NCI-H146 treated with DMSO at 0.1 percent for 48 hours (cell line): ENCODE measurements at regions not wholly inside any gene's neighbourhood (a gene's known extent, or its start where the extent isn't known, plus 50 kb on each side); places are given as distances from the start of the nearest gene placed in this dataset.
A peak's percentile ranks its signal among the peaks of the same experiment; 100 is the strongest.

Source experiments
- DNase-seq: peaks from one replicate; lab custom pipeline; 2025; ENCODE audit not compliant: unreplicated experiment; lab: John Stamatoyannopoulos, UW

DNA sequence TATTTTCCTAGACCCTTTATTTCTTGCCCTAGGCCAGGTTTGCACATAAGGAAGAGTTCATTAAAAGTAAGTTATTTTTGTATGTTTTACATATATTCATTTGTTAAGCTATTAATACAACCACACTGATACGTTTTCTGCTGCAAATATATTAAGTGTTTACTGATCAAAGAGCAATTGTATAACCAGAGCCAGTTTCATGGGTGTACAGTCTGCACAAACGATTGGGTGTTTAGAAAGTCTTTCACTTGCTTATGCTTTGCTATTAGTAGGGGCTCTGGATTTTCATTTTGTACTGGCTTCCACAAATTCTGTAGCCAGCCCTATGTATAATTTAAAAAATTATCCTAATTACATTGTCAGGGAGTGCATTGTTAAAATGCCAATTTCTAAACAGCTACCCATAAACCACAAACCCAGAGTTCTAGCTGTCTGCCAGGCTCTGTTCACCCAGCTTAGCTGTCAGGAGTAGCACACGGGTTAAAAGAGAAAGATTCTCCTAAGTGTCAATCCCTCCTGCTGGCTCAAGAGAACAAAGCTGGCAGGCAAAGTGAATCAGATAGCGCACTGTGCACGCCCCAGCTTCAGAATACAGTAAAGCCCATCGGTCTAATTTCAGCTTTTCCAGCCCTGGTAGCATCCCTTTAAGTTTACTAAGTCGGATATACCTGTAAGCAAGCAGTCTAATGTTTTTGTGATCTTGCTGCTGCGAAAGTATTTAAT is 151.0 kb upstream of the LMO3 start:
- DNase-seq, result peak; percentile 87

DNA sequence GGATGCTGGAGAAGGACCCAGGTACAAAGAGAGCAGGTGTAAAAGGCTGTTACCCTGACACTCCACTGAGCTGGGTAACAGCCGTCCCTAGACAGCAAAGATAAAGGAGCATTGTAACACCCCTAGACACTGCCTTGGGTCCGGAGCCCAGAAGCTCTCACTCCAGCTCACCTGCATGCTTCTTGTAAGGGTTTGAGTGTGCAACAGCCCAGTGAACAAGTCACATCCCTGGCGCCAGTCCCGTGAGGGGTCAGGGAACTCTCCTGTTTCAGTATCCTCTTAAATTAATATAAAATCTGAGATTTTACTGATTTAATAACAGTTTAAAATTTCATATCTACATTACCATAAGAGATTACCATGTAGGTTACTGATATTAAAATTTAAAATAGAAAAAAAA is 124.8 kb upstream of the LMO3 start:
- DNase-seq, result no peak

DNA sequence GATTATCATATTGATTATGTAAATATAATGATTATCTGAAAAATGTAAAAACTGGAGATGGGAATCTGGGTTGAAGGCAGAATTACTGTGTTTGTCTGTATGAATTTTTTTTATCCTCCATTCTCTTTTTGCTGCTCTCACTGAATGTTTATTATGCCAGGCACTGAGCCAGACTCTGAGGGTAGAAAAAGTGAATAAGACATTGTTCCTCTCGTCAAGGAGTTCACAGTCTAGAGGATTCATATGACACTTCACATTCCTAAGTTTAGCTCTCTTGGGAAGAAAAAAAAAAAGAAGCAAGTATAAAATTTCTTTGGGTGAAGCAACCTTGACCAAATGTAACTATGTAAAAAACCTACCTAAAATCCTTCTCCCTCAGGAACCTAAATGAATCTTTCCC is 120.9 kb upstream of the LMO3 start:
- DNase-seq, result no peak

DNA sequence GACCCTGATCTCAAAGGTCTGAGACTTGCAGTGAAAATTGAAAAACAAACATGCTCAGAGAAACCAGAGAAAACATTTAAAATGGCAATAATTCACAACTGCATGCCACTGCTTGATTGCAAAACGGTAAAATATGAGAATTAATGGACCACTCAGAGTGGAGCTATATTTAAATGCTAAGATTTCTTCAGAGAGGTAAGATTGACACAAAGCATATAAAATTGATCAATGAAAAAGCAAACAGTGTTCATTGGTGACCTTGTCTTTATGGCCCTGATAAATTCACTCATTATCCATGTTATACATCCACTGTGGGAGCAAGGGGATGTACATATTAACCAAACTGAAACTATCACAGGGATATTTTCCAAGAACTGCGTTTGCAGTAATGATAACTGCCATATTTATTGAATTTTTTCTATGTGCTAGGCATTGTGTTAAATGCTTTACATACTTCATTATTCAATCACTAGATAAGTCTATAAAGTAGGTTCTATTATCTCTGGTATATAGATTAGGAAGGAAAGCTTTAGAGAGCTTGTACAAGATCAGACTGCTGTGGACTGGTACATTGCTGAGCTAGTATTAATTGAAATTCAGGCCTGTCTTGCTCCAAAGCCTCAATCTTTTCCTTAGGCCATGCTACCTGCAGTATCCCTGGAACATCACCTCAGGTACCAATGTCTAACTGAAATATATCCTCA is 113.9 kb upstream of the LMO3 start:
- DNase-seq, result peak; percentile 60

DNA sequence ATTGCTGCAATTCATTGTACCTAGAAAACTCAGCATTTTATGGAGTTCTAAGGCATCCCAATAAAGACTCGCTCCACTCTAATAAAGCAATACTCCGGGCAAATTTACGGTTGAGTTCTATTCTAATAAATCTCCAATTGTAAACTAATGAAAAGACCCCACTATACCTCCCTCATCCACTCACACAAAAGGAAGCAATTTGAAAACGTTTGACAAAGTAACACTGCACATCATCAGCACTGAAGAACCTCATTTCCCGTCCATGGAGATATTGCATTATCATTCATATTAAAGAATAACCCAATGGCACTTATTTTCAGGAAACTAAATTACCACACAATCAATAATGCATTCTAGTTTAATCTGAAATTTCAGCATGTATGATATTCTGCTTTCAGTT is 111.0 kb upstream of the LMO3 start:
- peak; percentile 54 for DNase-seq

DNA sequence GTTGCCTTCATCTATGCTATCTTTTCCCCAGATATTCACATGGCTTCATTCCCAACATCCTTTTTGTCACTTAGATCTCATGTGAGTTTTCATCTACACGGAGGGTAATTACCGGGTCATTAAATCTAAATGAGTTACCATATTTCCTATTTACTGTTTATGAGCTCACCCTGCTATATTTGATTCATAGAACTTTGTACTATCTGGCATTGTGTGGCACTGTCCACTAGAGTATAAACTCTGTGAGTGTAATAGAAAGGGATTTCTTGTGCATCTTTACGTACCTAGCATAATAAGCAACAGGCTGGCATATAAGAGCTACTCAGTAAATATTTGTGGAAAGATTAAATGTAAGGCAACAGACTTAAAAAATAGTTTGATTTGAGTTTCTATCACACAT is 86.1 kb upstream of the LMO3 start:
- no peak for DNase-seq

DNA sequence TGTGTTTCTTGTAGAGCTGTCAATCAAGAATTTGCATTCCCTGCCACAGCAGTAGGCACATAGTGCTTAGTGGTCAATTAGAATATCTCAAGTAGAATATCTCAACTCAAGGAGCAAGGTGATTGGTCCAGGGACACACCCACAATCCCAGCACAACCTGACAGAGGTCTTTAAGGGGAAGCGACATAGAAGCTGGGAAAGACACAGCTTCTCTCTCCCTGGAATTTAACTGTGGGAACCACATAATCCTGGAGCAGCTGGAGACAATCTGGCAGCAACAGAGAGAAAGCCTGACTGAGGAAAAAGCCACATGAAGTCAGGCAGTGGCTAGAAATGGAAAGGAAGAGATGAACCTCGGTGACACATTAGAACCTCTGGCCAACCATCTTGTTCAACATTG is 85.7 kb upstream of the LMO3 start:
- no peak for DNase-seq

DNA sequence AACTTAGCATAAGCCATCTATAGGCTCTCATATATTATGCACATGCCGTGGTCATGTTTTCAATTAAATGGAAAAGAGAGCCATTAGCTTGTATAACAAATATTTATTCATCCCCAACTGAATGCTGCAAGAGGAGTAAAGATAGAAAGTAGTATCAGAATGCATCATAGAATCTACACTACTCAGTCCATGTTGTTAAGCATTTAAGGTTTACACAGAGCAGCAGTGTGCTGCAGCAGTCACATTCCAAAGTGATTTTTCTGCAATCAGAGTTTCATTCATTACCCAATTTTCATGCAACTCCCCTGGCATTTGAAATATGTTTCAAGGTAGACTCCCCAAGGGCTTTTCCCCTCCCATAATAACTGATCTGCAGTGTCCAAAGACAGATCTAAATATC is 82.2 kb upstream of the LMO3 start:
- DNase-seq, result no peak

DNA sequence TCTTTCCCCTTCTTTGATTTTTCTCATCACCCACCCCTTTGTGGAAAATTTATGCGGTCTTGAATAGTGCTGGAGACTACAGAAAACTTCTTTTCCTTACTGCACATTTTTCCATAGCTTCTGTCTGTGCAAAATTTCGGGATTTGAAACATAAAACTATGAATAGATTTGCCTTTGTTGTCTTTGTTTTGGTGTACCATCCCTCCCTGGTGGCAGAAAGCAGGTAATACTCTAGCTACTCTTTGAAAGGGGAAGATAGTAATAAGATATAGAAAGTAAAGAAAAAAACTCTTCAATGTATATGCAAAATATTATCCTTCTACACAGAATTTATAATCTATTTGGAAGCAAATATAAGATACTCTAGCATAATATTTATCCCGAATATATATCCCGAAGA is 79.1 kb upstream of the LMO3 start:
- DNase-seq, result no peak

DNA sequence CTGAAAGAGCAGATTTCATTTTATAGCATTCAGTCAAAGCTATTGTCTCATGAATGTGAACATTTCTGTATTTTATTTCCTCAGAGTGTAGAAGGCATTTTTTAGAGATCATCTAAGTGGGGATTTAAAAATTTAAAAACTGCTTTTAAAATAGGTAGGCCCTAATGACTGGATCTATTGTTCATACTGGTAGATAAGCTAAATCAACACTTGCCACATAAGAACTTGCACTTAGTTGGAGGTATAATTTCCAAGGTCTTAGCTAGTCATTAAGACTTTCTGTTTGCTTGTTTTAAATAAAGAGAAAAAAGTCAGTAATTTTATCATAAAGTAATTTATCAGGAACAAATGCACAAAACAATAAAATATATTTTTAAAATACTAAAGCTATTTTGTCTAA is 75.2 kb upstream of the LMO3 start:
- DNase-seq, result peak; percentile 72

DNA sequence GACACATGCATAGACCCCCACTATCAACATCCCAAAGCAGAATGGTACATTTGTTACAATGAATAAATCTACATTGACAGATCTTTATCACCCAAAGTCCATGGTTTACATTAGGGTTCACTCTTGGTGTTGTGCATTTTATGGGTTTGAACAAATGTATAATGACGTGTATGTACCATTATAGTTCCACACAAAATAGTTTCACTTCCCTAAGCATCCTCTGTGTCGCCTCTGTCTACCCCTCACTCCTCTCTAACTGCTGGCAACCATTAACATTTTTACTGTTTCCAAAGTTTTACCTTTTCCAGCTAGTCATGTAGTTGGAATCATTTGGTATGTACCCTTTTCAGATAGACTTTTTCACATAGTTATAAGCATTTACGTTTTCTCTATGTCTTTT is 69.5 kb upstream of the LMO3 start:
- DNase-seq, result no peak

DNA sequence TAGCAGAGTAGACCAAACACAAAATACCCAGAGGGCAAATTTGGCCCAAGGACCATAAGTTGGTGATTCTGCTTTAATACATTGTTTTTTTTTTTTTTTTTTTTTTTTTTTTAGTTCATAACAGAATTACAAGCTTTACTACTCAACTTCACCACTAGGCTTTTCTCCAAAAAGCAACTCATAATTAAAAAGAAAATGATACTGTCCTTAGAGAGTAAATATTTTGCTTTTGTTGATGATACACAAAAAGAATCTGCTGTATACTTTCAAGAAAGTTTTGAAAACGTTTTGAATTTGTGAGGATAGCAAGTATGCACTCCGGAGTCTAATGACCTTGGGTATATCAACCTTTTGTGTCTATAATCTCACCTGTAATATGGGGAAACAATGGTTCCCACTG is 68.9 kb upstream of the LMO3 start:
- DNase-seq, result no peak

DNA sequence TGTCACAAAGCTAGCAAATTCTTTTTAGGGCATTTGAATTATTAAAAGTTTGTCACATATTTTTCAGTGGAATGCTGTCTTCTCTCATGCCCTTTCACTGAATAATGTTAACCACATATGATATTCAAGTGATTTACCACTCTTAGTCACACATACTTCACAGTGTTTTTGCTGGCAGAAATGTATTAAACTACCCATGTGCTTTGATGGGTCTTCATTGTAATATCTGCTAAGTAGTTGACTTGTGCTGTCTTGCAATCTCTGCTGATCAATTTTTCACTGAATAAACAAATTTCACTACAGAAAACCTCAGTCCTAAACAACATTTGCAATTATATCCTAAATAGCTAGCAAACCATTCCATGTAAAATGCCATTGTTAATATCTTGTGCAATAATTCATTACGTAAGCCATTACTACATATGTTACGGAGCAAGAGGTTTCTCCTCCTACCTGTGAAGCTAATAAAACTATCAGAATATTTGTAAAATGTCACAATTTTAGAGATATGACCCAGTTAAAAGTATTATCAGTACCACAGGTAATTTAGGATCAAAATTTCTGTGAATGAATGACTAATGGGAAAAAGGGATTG is 64.6 kb upstream of the LMO3 start:
- DNase-seq, result no peak

DNA sequence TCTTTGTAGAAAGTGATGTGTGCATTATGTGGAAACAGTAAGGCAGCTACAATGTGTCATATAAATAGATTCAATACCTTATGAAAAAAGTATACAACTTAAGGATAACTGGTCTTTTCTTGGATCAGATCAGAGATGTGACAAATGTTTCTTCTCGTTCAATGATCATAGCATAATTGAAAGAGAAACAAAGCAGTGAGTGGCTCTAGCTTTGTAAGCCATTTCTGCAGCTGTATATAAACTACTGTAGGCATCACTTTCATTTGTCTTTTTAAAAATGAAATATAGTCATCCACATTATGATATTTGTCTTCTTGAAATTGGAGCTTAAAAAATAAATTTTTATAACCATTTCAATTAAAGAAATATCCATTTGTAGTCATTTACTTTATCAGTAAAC is 63.8 kb upstream of the LMO3 start:
- no peak for DNase-seq

DNA sequence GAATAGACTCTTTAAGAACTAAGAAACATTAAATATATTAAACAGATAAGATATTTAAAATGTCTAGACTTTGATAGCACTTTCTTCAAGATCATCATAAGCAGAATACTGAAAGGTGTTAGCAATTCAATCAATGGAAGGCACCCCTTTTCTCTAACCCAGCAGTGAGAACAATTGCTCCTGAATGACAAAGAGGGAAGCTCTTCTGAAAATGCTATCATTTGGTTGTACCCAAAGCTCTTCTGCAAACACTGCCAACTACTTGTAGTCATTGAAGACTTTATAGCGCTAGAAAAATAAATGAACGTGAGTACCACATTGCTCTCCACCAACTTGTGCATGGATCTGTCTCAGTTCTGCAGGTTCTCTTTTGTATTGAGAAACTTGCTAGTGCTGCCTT is 62.2 kb upstream of the LMO3 start:
- DNase-seq, result no peak

DNA sequence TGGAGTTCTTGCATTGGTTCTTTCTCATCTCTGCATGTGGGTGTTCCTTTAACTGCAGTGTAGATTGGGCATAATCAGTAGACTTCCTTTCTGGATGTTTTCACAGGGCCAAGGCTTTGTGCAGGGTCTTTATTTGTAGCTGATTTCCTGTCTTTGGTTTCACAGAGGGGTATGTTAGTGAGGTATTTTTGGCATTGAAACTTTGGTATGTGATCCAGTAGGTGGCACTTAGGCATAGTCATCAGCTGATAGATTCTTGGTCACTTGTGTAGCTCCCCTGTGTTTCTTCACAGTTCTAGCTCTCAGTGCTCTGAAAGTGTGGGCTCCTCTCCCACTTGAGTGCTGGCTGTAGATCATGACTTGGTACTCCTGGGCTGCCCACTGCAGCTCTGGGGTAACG is 52.7 kb upstream of the LMO3 start:
- no peak for DNase-seq
